ENCODE measurements at regions not wholly inside any gene's neighbourhood (a gene's known extent, or its start where the extent isn't known, plus 50 kb on each side); places are given as distances from the start of the nearest gene placed in this dataset.
"Not testable (repeated sequence)": the region's sequence is repeated elsewhere in the genome, so short reads cannot be mapped to it uniquely, and the experiment has no call there.

DNA sequence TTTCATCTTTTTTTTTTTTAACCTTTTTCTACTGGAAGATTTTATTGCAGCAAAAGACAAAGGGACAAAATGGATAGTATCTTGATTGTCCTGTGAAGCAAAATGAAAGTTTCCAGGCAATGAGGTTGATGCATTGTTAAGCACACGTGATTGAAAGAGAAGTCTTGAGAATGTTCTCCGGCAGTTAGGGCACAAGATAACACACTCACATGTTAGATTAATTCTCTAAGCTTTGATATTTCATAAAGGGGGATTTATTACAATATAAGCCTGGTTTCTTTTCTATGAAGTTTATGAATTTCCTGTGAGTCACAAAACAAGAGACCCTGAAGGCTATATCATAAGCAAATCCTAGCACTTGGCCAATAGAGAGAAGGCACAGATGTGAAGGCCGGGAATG is 93.4 kb upstream of the ARMC3 start:
- H3K4me1 Mint-ChIP-seq, result peaks cover 6% of the 10 kb centered on the region
- H3K27ac Mint-ChIP-seq, result no peak overlapping the region
- H3K9me3 Mint-ChIP-seq, result no peaks in the 10 kb centered on the region
- H3K36me3 Mint-ChIP-seq (ENCODE audit: low read depth), result no peaks in the 10 kb centered on the region
- ATAC-seq (no peak), DNase-seq (no peak)
- no peaks in the 10 kb centered on the region for H3K27me3 Mint-ChIP-seq
- H3K4me3 Mint-ChIP-seq, result no peak overlapping the region

DNA sequence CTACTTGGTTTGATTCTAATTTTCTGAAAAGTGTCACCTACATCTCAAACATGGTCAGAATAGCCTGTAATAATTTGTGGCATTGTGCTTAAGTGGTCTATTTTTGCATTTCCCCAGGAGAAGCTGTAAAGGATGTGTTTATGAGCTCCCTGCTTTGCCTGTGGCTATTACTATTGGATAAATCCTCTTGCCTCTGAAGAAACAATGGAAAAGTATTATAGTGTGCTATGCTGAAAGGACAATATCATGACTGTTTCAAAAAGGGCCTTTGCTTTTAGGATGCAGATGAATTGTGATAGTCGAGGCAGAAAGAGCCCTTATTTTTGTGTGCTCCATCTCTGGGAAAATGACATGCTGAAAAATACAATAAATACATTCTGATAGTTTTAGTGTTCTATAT is 94.1 kb upstream of the ARMC3 start:
- peaks cover 6% of the 10 kb centered on the region for H3K4me1 Mint-ChIP-seq
- H3K27ac Mint-ChIP-seq, result no peak overlapping the region
- H3K9me3 Mint-ChIP-seq, result no peaks in the 10 kb centered on the region
- no peaks in the 10 kb centered on the region for H3K27me3 Mint-ChIP-seq
- ATAC-seq (no peak), DNase-seq (no peak)
- no peak overlapping the region for H3K4me3 Mint-ChIP-seq
- H3K36me3 Mint-ChIP-seq (ENCODE audit: low read depth), result no peaks in the 10 kb centered on the region

DNA sequence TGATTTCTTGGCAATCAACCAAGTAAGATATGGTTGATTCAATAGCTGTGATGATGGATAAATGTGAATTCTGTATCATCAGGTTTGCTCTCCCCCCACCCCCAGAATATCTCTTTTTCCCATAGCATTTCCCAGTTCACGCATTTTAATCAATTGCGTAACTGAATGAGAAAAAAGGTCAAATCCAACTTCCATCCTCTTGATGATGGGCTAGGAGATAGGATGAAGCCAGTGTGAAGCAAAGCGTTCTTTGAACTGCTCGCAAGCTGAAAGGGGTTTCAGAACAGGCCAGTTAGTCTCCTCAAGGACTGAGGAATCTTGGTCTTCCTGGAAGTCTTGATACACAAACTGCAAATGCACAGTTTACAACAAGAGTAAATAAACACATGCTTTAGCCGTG is 94.5 kb upstream of the ARMC3 start:
- H3K27me3 Mint-ChIP-seq, result no peaks in the 10 kb centered on the region
- DNase-seq (no peak), ATAC-seq (no peak)
- H3K4me1 Mint-ChIP-seq, result peaks cover 6% of the 10 kb centered on the region
- H3K9me3 Mint-ChIP-seq, result no peaks in the 10 kb centered on the region
- no peak overlapping the region for H3K27ac Mint-ChIP-seq
- H3K4me3 Mint-ChIP-seq, result no peak overlapping the region
- H3K36me3 Mint-ChIP-seq (ENCODE audit: low read depth), result no peaks in the 10 kb centered on the region

GRCh38 chr10:22832851-22833250 is 95.0 kb upstream of the ARMC3 start:
- Mint-ChIP-seq H3K4me3 (no peak overlapping the region), H3K4me1 (peaks cover 5% of the 10 kb centered on the region)
- ATAC-seq, result no peak

GRCh38 chr10:22832066-22832602 is 95.7 kb upstream of the ARMC3 start:
- ATAC-seq (no peak), DNase-seq (no peak)
- Mint-ChIP-seq H3K27ac (no peak overlapping the region), H3K4me1 (no peaks in the 10 kb centered on the region), H3K36me3 (ENCODE audit: low read depth) (no peaks in the 10 kb centered on the region), H3K27me3 (no peaks in the 10 kb centered on the region), H3K4me3 (no peak overlapping the region), H3K9me3 (no peaks in the 10 kb centered on the region)

More at GRCh38 chr10:22832851-22833250, 95.0 kb upstream of the ARMC3 start:
- Mint-ChIP-seq H3K36me3 (ENCODE audit: low read depth) (no peaks in the 10 kb centered on the region), H3K9me3 (no peaks in the 10 kb centered on the region), H3K27me3 (no peaks in the 10 kb centered on the region), H3K27ac (no peak overlapping the region)
- no peak for DNase-seq

DNA sequence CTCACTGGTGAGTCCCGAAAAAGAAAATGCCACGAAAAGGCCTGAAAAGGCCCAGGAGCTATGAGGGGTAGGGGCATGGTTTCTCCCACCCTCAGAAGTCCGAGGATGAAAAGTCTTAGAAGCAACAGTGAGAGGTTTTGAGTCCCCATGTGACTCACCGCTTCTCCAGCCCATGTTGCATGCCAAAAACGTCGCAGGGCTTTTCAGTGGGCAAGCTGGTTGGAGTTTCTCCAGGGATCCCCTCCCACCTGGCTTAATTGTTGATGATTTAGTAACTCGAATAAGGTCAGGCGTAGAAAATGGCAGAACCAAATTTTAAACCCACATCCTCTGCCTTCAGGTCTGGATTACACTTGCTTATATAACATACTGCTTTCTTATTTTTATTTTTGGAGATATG is 96.3 kb upstream of the ARMC3 start:
- Mint-ChIP-seq H3K4me1 (no peaks in the 10 kb centered on the region), H3K27ac (no peak overlapping the region), H3K9me3 (no peaks in the 10 kb centered on the region), H3K4me3 (no peak overlapping the region), H3K36me3 (ENCODE audit: low read depth) (no peaks in the 10 kb centered on the region), H3K27me3 (no peaks in the 10 kb centered on the region)
- DNase-seq (no peak), ATAC-seq (no peak)

DNA sequence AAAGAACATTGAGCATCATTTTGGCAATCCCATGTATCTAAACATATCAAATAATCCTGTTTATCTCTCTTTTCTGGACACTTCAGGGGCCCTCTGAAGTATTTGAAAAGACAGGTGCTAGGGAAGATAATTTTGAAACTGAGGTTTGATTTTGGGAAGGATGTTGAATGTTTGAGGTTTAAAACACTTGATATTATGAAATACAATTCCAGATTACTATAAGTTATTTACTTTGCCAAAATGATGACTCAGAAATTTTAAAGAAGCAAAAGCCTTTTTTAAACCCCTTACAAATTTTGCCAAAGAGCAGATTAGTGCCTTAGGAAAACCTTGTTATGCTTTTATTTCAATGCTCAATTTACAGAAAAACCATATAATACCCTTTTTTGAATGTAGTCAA is 99.1 kb upstream of the ARMC3 start:
- H3K9me3 Mint-ChIP-seq; H3K27me3 Mint-ChIP-seq; H3K27ac Mint-ChIP-seq; DNase-seq; H3K36me3 Mint-ChIP-seq (ENCODE audit: low read depth); H3K4me3 Mint-ChIP-seq; H3K4me1 Mint-ChIP-seq; ATAC-seq: not testable (repeated sequence)

- DNase-seq, result no peak
- H3K9me3 Mint-ChIP-seq, result no peaks in the 10 kb centered on the region
These were observed 102.0 kb upstream of the ARMC3 start for GRCh38 chr10:22825841-22826240.

GRCh38 chr10:22824984-22825383 is 102.9 kb upstream of the ARMC3 start:
- Mint-ChIP-seq H3K4me3 (no peak overlapping the region), H3K27ac (no peak overlapping the region), H3K4me1 (no peaks in the 10 kb centered on the region), H3K9me3 (no peaks in the 10 kb centered on the region), H3K27me3 (no peaks in the 10 kb centered on the region), H3K36me3 (ENCODE audit: low read depth) (no peaks in the 10 kb centered on the region)
- ATAC-seq, result no peak
- no peak for DNase-seq

More at GRCh38 chr10:22825841-22826240, 102.0 kb upstream of the ARMC3 start:
- H3K4me3 Mint-ChIP-seq, result no peak overlapping the region
- H3K27me3 Mint-ChIP-seq, result no peaks in the 10 kb centered on the region
- H3K36me3 Mint-ChIP-seq (ENCODE audit: low read depth), result no peaks in the 10 kb centered on the region
- ATAC-seq, result no peak
- no peaks in the 10 kb centered on the region for H3K4me1 Mint-ChIP-seq
- H3K27ac Mint-ChIP-seq, result no peak overlapping the region

DNA sequence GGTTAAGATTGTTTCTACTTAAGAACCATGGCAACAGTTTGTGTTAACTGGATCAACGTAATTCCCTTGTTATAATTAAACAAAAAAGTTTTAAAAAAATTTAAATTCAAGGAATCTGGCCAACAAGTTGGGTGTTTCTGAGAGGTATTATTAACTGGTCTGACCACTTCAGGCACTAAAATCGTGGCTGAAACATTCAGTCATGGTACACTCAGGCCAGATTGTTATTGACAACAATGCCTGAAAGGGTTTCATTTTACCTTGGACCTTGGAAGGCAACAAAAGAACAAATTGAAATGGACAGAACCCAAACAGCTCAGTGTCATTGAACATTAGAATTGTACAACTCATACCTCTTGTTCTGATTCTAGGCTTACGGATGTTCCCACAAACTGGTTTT is 103.3 kb upstream of the ARMC3 start:
- H3K36me3 Mint-ChIP-seq (ENCODE audit: low read depth), result no peaks in the 10 kb centered on the region
- DNase-seq, result no peak
- no peak overlapping the region for H3K4me3 Mint-ChIP-seq
- no peak for ATAC-seq
- no peaks in the 10 kb centered on the region for H3K27me3 Mint-ChIP-seq
- H3K27ac Mint-ChIP-seq, result no peak overlapping the region
- H3K9me3 Mint-ChIP-seq, result no peaks in the 10 kb centered on the region
- H3K4me1 Mint-ChIP-seq, result no peaks in the 10 kb centered on the region

- Mint-ChIP-seq H3K4me1 (no peaks in the 10 kb centered on the region), H3K27ac (no peak overlapping the region), H3K9me3 (no peaks in the 10 kb centered on the region), H3K27me3 (no peaks in the 10 kb centered on the region), H3K36me3 (ENCODE audit: low read depth) (no peaks in the 10 kb centered on the region), H3K4me3 (no peak overlapping the region)
- no peak for DNase-seq
- ATAC-seq, result no peak
These were observed 104.7 kb upstream of the ARMC3 start for GRCh38 chr10:22823109-22823508.

- ATAC-seq; H3K36me3 Mint-ChIP-seq (ENCODE audit: low read depth); H3K9me3 Mint-ChIP-seq; H3K27ac Mint-ChIP-seq; H3K4me1 Mint-ChIP-seq; DNase-seq; H3K4me3 Mint-ChIP-seq; H3K27me3 Mint-ChIP-seq: not testable (repeated sequence)
These were observed 105.9 kb upstream of the ARMC3 start for GRCh38 chr10:22821921-22822320.

DNA sequence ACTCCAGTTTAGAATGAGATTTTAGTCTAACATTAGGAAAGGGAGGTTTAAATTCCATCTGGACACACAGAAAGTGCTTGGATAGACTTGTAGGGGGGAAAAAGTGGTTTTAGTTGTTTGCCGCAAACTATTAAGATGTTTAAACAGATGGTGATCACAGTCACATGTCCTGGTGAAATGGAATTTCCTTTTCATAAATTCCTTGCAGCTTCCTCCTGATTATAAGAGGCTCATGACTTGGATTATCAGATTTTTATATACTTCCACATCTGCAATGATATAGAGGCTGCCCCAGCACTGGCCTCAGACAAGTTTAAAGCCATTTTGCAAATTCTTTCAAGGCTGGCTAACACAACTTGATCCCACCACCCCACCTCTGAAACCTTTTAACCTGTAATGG is 106.4 kb upstream of the ARMC3 start:
- H3K36me3 Mint-ChIP-seq (ENCODE audit: low read depth), result no peaks in the 10 kb centered on the region
- no peak for DNase-seq
- H3K27me3 Mint-ChIP-seq, result no peaks in the 10 kb centered on the region
- H3K4me3 Mint-ChIP-seq, result no peak overlapping the region
- H3K9me3 Mint-ChIP-seq, result no peaks in the 10 kb centered on the region
- no peak overlapping the region for H3K27ac Mint-ChIP-seq
- ATAC-seq, result no peak
- H3K4me1 Mint-ChIP-seq, result peaks cover 9% of the 10 kb centered on the region

- H3K36me3 Mint-ChIP-seq (ENCODE audit: low read depth), result no peaks in the 10 kb centered on the region
- H3K27me3 Mint-ChIP-seq, result no peaks in the 10 kb centered on the region
- H3K27ac Mint-ChIP-seq, result no peak overlapping the region
- peaks cover 13% of the 10 kb centered on the region for H3K4me1 Mint-ChIP-seq
- H3K4me3 Mint-ChIP-seq, result no peak overlapping the region
- H3K9me3 Mint-ChIP-seq, result no peaks in the 10 kb centered on the region
- DNase-seq, result no peak
- ATAC-seq, result peak; percentile 33
These were observed 101.9 kb upstream of the PIP4K2A start for GRCh38 chr10:22816298-22816653.

- H3K4me3 Mint-ChIP-seq, result no peak overlapping the region
- H3K27me3 Mint-ChIP-seq, result no peaks in the 10 kb centered on the region
- no peak for DNase-seq
- no peaks in the 10 kb centered on the region for H3K4me1 Mint-ChIP-seq
- H3K9me3 Mint-ChIP-seq, result no peaks in the 10 kb centered on the region
- H3K36me3 Mint-ChIP-seq (ENCODE audit: low read depth), result no peaks in the 10 kb centered on the region
- no peak for ATAC-seq
- no peak overlapping the region for H3K27ac Mint-ChIP-seq
These were observed 96.5 kb upstream of the PIP4K2A start for GRCh38 chr10:22810643-22811465.

DNA sequence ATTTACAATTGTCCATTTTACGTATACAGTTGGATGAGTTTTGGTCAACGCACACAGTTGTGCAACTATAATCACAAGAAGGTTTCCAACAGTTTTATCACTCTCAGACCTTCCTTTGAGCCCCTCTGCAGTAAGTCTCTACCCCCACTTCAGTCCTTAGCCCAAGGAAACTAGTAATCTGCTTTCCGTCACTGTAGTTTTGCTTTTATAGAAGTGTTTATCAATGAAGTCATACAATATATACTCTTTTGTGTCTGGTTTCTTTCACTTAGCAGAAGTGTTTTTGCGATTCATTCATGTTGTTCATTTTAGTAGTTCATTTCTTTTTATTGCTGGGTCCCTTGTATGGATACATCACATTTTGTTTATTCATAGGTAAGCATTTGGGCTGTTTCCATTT is 92.9 kb upstream of the PIP4K2A start:
- H3K4me1 Mint-ChIP-seq, result no peaks in the 10 kb centered on the region
- no peaks in the 10 kb centered on the region for H3K9me3 Mint-ChIP-seq
- no peaks in the 10 kb centered on the region for H3K27me3 Mint-ChIP-seq
- DNase-seq (no peak), ATAC-seq (no peak)
- no peak overlapping the region for H3K27ac Mint-ChIP-seq
- no peaks in the 10 kb centered on the region for H3K36me3 Mint-ChIP-seq (ENCODE audit: low read depth)
- H3K4me3 Mint-ChIP-seq, result no peak overlapping the region

All from activated naive CD8-positive, alpha-beta T cell treated with anti-CD3 and anti-CD28 coated beads, Interleukin-2, amount 50 U/mL, for 24 hours (primary cell).